ENCODE measurements at regions not wholly inside any gene's neighbourhood (a gene's known extent, or its start where the extent isn't known, plus 50 kb on each side); places are given as distances from the start of the nearest gene placed in this dataset.
"Not testable (repeated sequence)": the region's sequence is repeated elsewhere in the genome, so short reads cannot be mapped to it uniquely, and the experiment has no call there.

DNA sequence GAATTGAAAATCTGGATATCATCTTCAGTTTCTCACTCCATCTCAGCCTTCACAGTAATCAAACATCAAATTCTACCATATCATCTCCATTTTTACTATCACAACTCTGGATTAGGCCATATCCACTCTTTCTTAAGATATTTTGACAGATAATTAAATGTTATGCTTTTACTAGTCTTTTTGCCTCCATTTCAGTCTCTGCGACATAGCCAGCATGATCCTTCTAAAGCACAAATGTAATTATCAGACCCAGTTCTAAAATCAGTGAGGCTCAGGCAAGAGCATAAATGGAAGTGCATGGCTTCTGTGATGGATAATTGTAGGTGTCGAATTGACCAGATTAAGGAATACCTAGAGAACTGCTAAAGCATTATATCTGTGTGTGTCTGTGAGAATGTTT is 307.7 kb downstream of the PCDH20 start:
- H3K4me3 ChIP-seq (ENCODE audit: low read depth, low read length), result no peak overlapping the region
- TF ChIP-seq, protein P1, sequence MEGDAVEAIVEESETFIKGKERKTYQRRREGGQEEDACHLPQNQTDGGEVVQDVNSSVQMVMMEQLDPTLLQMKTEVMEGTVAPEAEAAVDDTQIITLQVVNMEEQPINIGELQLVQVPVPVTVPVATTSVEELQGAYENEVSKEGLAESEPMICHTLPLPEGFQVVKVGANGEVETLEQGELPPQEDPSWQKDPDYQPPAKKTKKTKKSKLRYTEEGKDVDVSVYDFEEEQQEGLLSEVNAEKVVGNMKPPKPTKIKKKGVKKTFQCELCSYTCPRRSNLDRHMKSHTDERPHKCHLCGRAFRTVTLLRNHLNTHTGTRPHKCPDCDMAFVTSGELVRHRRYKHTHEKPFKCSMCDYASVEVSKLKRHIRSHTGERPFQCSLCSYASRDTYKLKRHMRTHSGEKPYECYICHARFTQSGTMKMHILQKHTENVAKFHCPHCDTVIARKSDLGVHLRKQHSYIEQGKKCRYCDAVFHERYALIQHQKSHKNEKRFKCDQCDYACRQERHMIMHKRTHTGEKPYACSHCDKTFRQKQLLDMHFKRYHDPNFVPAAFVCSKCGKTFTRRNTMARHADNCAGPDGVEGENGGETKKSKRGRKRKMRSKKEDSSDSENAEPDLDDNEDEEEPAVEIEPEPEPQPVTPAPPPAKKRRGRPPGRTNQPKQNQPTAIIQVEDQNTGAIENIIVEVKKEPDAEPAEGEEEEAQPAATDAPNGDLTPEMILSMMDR (IDR thresholded peaks at IDR 0.05; ENCODE audit: low read depth, low read length, missing control alignments), result no peak
- no peak for DNase-seq (ENCODE audit: low read depth)

DNA sequence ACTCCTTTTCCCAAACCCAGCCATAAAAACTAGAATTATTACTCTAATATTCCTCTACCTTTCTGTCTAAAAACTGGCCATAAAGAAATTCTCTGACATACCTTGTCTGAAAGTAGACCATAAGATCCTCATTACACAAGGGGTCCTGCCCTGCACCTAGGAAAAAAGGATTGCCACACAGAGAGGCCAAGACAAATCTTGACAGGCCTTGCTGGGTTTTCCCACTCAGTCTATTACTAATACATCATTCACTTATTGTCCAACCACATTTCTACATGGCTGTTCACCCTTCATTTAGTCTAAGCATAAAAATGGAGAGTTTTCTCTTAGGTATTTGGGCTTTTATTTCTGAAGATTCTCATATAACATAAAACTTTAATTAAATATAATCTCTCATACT is 319.8 kb downstream of the PCDH20 start:
- no peak overlapping the region for H3K4me3 ChIP-seq (ENCODE audit: low read depth, low read length)
- TF ChIP-seq, protein P1 (IDR thresholded peaks at IDR 0.05; ENCODE audit: low read depth, low read length, missing control alignments), result no peak
- no peak for DNase-seq (ENCODE audit: low read depth)

DNA sequence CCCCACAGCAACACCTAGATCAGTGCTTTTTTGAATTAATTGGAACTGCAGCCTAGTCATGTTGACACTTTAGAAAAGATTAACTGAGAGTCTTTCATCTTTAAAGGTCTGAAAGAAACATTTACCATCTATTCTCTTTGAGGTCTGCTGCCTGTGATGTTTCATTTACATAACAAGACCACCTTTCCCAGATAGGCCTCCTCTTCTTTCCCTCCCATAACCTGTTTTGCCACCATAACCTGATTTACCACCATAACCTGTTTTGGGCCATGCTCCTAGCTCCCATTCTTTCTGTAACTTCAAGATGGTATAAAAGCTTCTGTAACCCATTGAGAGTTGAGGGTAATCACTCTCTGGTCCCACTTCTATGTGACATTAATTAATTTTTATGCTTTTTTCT is 320.8 kb downstream of the PCDH20 start:
- no peak overlapping the region for H3K4me3 ChIP-seq (ENCODE audit: low read depth, low read length)
- DNase-seq (ENCODE audit: low read depth), result no peak
- TF ChIP-seq, protein P1 (IDR thresholded peaks at IDR 0.05; ENCODE audit: low read depth, low read length, missing control alignments), result no peak

DNA sequence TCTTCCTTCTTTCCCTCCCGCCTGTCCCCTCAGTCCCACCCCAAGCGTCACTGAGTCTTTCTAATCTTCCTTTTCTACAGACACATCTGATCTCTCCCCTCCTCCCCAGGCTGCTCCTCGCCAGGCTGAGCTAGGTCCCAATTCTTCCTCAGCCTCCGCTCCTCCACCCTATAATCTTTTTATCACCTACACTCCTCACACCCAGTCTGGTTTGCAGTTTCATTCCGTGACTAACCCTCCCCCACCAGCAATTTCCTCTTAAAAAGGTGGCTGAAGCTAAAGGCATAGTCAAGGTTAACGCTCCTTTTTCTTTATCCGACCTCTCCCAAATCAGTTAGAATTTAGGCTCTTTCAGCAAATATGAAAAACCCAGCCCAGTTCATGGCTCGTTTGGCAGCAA is 325.8 kb downstream of the PCDH20 start:
- H3K4me3 ChIP-seq (ENCODE audit: low read depth, low read length); DNase-seq (ENCODE audit: low read depth): not testable (repeated sequence)

DNA sequence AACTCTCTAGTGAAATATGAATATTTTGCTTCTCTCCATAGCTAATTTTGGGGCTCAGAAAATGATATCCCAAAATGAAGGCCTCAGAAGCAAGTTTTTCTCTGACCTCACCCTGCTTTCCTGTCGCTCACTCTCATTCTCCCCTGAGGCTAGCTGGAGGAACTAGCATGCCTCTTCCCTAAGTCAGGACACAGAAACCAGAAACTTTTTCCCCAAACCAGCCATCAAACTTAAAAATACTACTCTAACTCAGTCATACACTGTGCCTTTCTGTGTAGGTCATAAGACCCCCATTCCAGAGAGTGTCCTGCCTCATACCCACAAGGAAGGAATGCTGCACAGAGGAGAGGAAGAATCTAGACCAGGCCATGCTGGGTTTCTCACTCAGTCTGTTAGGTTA is 329.6 kb downstream of the PCDH20 start:
- TF ChIP-seq, protein P1 (IDR thresholded peaks at IDR 0.05; ENCODE audit: low read depth, low read length, missing control alignments), result no peak
- DNase-seq (ENCODE audit: low read depth), result no peak
- no peak overlapping the region for H3K4me3 ChIP-seq (ENCODE audit: low read depth, low read length)

DNA sequence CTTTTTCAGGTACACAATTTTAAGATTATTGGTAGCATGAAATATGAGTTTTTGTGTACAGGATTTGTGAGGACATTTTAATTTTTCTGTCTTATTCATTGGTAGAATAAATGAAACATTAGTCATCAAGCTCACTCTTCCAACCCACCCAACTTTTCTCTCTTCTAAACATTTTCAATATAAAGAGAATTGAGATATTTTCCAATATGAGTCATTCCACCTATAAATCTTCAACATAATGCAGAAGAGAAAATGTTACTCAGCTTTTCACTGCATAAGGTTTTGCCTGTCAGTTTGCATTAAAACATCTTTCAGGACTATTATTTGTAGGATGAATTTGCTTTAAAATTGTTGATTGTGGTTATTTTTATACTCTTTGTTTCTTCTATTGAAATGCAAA is 330.7 kb downstream of the PCDH20 start:
- no peak for DNase-seq (ENCODE audit: low read depth)
- TF ChIP-seq, protein P1 (IDR thresholded peaks at IDR 0.05; ENCODE audit: low read depth, low read length, missing control alignments), result no peak
- no peak overlapping the region for H3K4me3 ChIP-seq (ENCODE audit: low read depth, low read length)

DNA sequence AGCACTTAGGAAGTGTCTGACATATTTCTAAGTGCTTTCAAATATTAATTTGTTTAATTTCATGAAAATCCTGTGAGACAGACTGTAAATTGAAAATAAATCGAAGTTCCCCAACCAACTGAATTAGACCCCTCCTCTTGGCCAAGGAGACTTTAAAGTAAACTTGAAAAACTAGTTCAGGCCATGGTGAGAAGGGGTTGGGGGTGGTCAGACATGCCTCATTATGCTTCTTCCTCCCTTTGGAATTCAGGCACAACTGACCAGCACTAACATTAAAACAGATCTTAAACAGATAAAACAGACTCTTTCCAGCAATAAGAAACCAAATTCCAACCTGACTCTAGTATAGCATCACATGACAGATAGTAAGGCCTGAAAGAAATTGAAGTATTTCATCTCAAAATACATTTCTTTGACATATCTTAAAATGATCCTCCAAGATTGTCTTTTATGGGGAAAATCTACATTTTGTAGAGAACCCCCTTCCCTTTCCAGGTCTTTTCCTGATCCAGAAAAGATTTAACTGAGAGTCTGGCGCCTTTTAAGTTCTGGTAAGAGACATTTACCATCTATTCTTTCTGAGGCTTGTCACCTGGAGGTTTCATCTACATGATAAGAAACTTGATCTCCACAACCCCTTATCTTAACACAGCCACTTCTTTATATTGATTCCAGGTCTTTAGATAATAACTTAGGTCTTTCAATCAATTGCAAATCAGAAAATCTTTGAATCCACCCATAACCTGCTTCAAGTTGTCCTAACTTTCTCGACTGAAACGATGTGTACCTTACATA is 336.5 kb downstream of the PCDH20 start:
- no peak overlapping the region for H3K4me3 ChIP-seq (ENCODE audit: low read depth, low read length)
- TF ChIP-seq, protein P1 (IDR thresholded peaks at IDR 0.05; ENCODE audit: low read depth, low read length, missing control alignments), result no peak
- no peak for DNase-seq (ENCODE audit: low read depth)
